Tibial nerve (tissue), 4 donors: ENCODE measurements at regions not wholly inside any gene's neighbourhood (a gene's known extent, or its start where the extent isn't known, plus 50 kb on each side); places are given as distances from the start of the nearest gene placed in this dataset.

ENCODE experiments used
- EP300 ChIP-seq, 2 donors: sonication (generic); formaldehyde crosslinking; IDR thresholded peaks; one replicate each; pipeline ENCODE4 v1.6.1; 2017; ENCODE audit warnings: antibody characterized with exemption in 2 of 2, mild to moderate bottlenecking in 1 of 2
- POLR2A ChIP-seq, 2 donors: fragments of 450-650 bp; IDR thresholded peaks; one replicate each; pipeline ENCODE4 v1.6.1; 2017; ENCODE audit warnings: antibody characterized with exemption in 2 of 2, mild to moderate bottlenecking in 2 of 2, moderate library complexity in 2 of 2
- TF ChIP-seq, protein P1 (sequence below), 5 experiments: fragments of 200-600 bp in 3 of 5; fragments of 450-650 bp in 2 of 5; sonication (generic) in 3 of 5; IDR thresholded peaks; one replicate each; pipeline ENCODE4 v1.5.1; 2016 to 2019; ENCODE audit warnings: antibody characterized with exemption in 5 of 5, mild to moderate bottlenecking in 3 of 5, moderate library complexity in 2 of 5

DNA sequence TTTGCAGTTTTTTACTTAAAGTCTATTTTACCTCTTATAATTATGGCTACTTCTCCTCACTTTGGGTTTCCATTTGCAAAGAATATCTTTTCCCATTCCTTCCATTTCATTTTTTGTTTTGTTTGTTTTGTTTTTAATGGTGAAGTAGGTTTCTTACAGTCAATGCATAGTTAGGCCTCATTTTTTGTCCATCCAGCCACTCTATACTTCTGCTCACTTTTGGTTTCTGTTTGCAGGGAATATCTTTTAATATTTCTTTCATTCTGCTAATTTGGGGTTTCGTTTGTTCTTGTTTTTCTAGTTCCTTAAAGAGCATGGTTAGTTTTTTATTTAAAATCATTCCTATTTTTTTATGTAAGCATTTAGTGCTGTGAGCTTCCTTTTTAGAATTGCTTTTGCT, 339.4 kb downstream of the GRB14 start:
- TF ChIP-seq, protein P1, sequence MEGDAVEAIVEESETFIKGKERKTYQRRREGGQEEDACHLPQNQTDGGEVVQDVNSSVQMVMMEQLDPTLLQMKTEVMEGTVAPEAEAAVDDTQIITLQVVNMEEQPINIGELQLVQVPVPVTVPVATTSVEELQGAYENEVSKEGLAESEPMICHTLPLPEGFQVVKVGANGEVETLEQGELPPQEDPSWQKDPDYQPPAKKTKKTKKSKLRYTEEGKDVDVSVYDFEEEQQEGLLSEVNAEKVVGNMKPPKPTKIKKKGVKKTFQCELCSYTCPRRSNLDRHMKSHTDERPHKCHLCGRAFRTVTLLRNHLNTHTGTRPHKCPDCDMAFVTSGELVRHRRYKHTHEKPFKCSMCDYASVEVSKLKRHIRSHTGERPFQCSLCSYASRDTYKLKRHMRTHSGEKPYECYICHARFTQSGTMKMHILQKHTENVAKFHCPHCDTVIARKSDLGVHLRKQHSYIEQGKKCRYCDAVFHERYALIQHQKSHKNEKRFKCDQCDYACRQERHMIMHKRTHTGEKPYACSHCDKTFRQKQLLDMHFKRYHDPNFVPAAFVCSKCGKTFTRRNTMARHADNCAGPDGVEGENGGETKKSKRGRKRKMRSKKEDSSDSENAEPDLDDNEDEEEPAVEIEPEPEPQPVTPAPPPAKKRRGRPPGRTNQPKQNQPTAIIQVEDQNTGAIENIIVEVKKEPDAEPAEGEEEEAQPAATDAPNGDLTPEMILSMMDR (IDR thresholded peaks at IDR 0.05): no peak
- TF ChIP-seq POLR2A (IDR thresholded peaks at IDR 0.05): no peak
- TF ChIP-seq EP300 (IDR thresholded peaks at IDR 0.05): no peak
